ENCODE measurements at regions not wholly inside any gene's neighbourhood (a gene's known extent, or its start where the extent isn't known, plus 50 kb on each side); places are given as distances from the start of the nearest gene placed in this dataset.
A peak's percentile ranks its signal among the peaks of the same experiment; 100 is the strongest.
"Not testable (repeated sequence)": the region's sequence is repeated elsewhere in the genome, so short reads cannot be mapped to it uniquely, and the experiment has no call there.

DNA sequence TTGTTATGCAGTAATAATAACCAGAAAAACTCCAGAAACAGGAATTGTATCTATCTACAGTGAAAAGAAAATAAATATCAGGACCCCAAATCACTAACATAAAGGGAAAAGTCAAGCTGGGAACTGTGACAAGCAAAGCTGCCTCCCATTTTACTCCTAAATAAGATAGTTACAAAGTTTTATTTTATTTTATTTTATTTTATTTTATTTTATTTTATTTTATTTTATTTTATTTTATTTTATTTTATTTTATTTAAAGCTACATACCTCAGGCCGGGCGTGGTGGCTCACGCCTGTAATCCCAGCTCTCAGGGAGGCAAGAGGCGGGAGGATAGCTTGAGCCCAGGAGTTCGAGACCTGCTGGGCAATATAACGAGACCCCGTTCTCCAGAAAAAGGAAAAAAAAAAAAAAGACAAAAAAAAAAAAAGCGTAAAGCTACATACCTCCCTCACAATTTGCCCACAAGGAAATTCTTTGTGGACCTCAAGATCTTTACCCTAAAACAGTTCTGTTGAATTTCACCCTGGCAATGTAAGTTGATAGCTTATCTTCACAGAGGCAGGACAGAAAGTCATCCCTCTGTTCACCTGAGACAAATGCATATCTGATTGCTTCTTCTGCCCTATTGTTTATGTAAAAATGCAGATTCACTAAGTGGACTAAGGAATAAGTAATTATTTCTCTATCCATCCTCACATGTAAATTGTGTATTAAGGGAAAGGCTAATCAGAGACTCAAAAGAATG lies 115.3 kb downstream of the OR2B2 start:
- H3K27me3 Mint-ChIP-seq, H3K36me3 Mint-ChIP-seq, H3K4me3 Mint-ChIP-seq, H3K27ac Mint-ChIP-seq, H3K9me3 Mint-ChIP-seq: not testable (repeated sequence)
- H3K4me1 Mint-ChIP-seq: peaks cover 12% of the 10 kb centered on the region

DNA sequence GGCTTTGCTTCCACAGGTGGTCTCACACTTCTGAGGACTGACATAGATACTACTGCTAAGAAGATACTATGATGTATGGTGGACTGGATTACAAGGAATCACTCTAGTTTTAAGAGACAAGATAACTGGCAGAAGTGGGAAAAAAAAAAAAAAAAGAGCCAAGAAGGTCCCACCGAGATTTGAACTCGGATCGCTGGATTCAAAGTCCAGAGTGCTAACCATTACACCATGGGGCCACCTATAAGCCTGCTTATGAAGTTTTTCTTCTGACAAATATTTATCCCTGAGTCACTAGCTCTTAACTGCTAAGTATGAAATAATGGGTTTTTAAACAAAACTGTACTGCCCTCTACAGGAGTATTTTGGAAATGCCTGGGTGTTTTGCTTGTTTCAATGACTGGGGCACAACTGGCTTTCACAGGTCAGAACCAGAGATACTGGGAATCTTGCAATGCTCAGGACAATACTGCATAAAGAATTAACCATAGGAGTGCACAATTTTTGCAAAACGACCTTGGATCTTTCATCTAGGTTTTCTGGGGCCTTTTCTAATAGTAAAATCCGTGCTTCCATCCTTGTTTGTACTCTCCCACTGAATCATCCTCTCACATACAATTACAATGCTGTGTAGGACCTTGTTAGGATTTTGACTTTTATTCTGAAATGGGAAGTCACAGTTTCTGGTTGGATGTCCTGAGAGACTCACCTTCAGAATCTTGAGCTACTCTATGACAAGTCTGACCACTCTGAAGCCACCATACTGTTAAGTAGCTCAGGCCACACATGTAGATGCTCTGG lies 116.3 kb downstream of the OR2B2 start:
- Mint-ChIP-seq H3K4me1 (peaks cover 20% of the 10 kb centered on the region), H3K4me3 (peak overlapping the region; percentile 15), H3K27ac (peak overlapping the region; percentile 92), H3K9me3 (no peaks in the 10 kb centered on the region), H3K27me3 (peaks cover 6% of the 10 kb centered on the region), H3K36me3 (no peaks in the 10 kb centered on the region)

DNA sequence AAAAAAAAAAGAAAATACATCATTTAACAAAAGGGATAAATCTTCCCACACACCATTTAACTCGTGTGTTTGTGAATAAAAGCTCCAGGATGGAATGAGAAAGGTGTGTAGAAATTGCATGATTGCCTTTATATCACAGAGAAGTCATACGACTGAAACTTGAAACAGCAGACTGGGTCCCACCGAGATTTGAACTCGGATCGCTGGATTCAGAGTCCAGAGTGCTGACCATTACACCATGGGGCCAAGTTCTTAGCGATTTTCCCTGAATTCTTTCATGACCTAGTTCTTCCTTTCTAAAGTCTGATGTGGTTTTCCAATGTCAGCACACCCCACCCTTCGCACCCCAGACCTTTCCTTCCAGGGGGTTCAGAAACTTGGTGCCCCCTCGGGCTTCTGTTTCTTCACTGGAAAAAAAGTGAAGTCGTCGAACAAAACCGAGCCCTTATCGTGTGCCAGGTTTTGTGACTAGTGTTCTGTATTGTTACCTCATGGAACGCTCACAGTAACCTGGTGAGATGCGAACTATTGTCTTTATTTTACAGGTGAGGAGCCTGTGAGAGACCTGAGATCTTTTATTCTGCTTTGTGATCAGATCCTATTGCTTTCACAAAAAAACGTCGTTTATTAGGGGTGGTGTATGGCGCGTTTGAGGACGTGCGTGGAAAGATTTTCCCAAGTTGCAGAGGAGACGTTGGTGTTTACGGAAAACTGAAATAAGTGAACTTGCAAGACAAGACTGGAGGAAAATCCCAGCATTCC lies 120.8 kb downstream of the OR2B2 start:
- no peaks in the 10 kb centered on the region for H3K9me3 Mint-ChIP-seq
- no peaks in the 10 kb centered on the region for H3K36me3 Mint-ChIP-seq
- H3K27me3 Mint-ChIP-seq: peaks cover 8% of the 10 kb centered on the region
- peaks cover 20% of the 10 kb centered on the region for H3K4me1 Mint-ChIP-seq
- H3K4me3 Mint-ChIP-seq: peak overlapping the region; percentile 89
- H3K27ac Mint-ChIP-seq: peak overlapping the region; percentile 98

DNA sequence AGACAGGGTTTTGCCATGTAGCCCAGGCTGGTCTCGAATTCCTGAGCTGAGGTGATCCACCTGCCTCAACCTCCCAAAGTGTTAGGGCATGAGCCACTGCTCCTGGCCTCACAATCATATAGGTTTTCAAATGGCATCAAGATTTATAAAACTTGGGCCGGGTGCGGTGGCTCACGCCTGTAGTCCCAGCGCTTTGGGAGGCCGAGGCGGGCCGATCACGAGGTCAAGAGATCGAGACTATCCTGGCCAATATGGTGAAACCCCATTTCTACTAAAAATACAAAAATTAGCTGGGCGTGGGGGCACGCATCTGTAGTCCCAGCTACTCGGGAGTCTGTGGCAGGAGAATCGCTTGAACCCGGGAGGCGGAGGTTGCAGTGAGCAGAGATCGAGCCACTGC lies 123.8 kb downstream of the OR2B2 start:
- not testable (repeated sequence) for H3K9me3 Mint-ChIP-seq, H3K27me3 Mint-ChIP-seq, H3K36me3 Mint-ChIP-seq, H3K27ac Mint-ChIP-seq, H3K4me3 Mint-ChIP-seq
- peaks cover 20% of the 10 kb centered on the region for H3K4me1 Mint-ChIP-seq

DNA sequence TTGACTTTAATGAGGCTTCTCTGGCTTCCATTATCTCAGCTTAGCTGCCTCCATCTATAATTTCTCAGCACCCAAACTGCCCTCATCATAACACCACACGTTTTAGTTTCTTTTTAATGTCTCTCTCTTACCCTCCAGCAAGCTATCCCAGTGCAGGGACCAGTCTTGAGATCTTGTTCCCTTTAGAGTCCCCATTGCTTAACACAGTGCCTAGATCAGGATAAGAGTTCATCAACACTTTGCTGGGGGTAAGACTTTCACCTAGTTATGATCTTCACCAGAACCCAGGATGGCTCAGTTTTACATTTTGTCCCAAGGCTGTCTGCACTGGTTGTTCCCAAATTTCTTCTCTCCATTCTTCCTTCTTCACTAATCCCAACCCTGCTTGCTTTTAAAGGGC lies 126.1 kb downstream of the OR2B2 start:
- Mint-ChIP-seq H3K27me3 (peaks cover 2% of the 10 kb centered on the region), H3K36me3 (no peaks in the 10 kb centered on the region), H3K4me1 (no peaks in the 10 kb centered on the region), H3K27ac (no peak overlapping the region), H3K4me3 (no peak overlapping the region), H3K9me3 (no peaks in the 10 kb centered on the region)

DNA sequence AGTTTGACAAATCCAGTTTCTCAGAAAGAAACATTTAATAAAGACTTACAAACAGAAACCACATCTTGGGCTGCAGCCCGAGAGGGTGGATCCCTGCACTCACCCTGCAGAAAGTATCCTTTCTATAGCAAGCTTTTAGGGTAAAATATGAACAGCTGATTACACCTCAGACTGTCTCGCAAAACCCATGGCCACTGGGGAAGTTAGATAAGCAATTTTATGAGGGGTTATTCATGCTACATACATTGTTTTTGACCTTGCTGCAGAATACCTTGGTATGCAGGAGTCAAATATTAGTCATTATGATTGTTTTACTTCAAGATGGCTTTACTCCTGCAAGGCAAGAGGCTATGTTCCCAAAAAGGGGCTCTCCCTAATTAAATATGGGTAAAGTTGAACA lies 126.9 kb downstream of the OR2B2 start:
- Mint-ChIP-seq H3K4me3 (no peak overlapping the region), H3K9me3 (no peaks in the 10 kb centered on the region), H3K27ac (no peak overlapping the region), H3K36me3 (no peaks in the 10 kb centered on the region), H3K27me3 (peaks cover 2% of the 10 kb centered on the region), H3K4me1 (no peaks in the 10 kb centered on the region)

DNA sequence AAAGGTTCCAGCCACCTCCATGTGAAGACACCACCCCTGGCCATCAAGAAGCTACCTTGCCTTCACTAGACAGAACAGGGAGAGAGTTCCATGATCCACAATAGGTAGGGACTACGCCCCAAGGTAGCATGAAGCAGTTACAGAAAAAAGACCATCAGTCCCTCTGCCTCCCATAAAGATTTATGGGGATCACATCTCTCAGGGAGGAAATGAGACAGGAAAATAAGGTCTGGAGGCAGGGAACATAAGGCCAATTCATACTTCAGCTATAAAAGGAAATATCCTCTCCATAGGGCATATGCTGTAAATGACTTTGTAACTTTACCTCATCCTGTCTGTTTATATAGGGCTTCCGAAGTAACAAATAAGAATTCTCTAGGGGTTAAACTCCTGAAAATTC lies 129.4 kb downstream of the OR2B2 start:
- H3K9me3 Mint-ChIP-seq: no peaks in the 10 kb centered on the region
- H3K27me3 Mint-ChIP-seq: peaks cover 2% of the 10 kb centered on the region
- peak overlapping the region; percentile 43 for H3K27ac Mint-ChIP-seq
- no peak overlapping the region for H3K4me3 Mint-ChIP-seq
- no peaks in the 10 kb centered on the region for H3K36me3 Mint-ChIP-seq
- no peaks in the 10 kb centered on the region for H3K4me1 Mint-ChIP-seq

DNA sequence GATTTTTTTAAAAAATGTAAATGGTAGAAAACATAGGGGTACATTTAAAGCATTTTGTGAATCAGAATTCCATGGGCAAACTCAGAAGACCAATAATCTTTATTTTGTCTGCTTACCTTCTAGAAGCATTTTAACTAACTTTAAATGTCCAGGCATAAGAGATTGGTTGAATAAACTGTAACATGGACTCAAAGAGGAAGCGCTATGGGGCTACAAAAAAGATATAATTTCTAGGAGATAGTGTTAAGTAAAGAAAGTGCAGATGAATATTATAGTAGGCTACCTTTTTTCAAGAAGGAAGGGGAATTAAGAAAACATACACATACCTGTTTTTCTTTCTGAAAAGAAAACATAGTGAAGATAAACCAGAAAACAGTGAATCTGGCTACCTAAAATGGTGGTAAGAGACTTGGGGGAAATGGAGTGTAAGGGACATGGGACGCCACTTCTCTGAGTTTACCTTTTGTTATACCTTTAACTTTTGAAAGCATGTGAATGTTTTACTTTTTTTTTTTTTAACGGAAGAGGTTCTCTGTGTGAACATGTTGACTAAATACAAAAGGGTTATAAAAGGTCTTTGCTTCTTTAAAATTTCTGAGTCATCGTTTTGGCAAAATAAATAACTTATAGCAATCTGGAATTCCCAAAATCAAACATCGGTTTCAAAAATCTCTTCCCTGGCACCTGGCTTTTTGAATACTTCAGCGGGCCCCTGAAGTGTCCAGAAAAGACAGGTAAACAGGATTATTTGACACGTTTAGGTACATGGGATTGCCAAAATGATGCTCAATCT lies 133.4 kb downstream of the OR2B2 start:
- H3K36me3 Mint-ChIP-seq: no peaks in the 10 kb centered on the region
- H3K9me3 Mint-ChIP-seq: no peaks in the 10 kb centered on the region
- no peak overlapping the region for H3K27ac Mint-ChIP-seq
- H3K27me3 Mint-ChIP-seq: peaks cover 6% of the 10 kb centered on the region
- H3K4me1 Mint-ChIP-seq: no peaks in the 10 kb centered on the region
- H3K4me3 Mint-ChIP-seq: no peak overlapping the region

DNA sequence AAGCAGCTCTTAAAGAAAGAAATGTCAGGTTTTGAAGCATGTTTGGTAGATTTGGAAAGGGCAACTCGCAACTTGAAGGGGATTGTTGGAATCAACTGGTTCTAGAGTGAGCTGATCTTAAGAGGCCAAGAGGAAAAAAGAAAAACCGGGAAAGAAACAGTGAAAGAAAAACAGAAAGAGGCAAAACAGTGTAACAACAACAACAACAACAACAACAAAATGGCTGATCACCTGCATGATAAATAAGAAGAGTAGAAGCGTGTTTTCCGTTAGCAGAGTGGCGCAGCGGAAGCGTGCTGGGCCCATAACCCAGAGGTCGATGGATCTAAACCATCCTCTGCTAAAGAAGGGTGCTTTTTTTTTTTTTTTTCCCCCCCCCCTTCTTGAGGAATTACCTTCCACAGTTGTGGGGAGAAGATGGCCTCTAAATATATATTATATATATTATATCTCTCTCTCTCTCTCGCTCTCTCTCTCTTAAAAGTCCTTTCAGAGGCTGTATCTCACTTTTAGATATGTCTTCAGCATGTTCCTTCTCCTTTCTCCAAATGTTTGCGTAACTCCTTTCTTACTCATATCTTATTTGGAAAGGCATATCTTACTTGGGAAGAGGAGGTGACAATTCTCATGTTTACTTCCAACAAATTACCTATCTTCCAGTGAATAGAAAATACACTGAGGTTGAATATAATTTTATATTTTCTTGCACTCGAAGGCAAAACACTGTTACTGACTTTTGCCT lies 134.4 kb downstream of the OR2B2 start:
- Mint-ChIP-seq H3K9me3 (no peaks in the 10 kb centered on the region), H3K27ac (no peak overlapping the region), H3K27me3 (peaks cover 6% of the 10 kb centered on the region), H3K4me3 (no peak overlapping the region), H3K4me1 (no peaks in the 10 kb centered on the region), H3K36me3 (no peaks in the 10 kb centered on the region)

DNA sequence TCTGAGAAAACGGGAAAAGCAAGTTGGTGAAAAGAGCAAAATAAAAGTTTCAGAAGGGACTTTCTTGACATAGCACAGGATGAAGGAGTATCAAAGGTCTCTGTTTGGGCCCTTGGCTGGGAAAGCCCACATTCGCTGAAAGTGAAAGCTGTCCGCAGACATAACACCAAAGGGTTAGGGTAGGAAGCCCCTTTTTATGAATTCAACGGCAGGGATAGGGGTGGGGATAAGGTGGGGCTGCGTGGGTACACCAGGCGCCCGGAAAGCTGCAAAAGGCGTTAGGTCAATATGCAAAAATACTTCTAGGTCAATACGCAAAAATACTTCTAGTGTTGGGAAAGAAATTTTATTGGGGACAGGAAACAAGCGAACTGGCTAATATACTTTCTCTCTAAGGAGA lies 135.1 kb downstream of the OR2B2 start:
- H3K36me3 Mint-ChIP-seq: no peaks in the 10 kb centered on the region
- H3K4me1 Mint-ChIP-seq: peaks cover 4% of the 10 kb centered on the region
- H3K4me3 Mint-ChIP-seq: no peak overlapping the region
- no peaks in the 10 kb centered on the region for H3K9me3 Mint-ChIP-seq
- peaks cover 6% of the 10 kb centered on the region for H3K27me3 Mint-ChIP-seq
- no peak overlapping the region for H3K27ac Mint-ChIP-seq

DNA sequence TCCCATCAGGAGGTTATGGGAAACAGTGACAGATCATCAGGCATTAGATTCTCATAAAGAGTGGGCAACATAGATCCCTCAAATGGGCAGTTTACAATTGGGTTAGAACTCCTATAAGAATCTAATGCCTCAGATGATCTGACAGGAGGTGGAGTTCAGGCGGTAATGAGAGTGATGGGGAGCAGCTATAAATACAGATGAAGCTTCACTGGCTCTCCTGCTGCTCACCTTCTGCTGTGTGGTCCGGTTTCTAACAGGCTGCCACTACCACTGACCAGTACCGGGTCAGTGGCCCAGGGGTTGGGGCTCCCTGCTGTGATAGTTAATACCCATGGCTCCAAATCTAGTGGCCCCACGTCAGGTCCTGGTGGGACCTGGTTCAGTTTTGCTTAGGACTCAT lies 135.7 kb downstream of the OR2B2 start:
- H3K36me3 Mint-ChIP-seq: no peaks in the 10 kb centered on the region
- H3K27me3 Mint-ChIP-seq: peaks cover 6% of the 10 kb centered on the region
- no peak overlapping the region for H3K4me3 Mint-ChIP-seq
- no peak overlapping the region for H3K27ac Mint-ChIP-seq
- peaks cover 7% of the 10 kb centered on the region for H3K4me1 Mint-ChIP-seq
- H3K9me3 Mint-ChIP-seq: no peaks in the 10 kb centered on the region

DNA sequence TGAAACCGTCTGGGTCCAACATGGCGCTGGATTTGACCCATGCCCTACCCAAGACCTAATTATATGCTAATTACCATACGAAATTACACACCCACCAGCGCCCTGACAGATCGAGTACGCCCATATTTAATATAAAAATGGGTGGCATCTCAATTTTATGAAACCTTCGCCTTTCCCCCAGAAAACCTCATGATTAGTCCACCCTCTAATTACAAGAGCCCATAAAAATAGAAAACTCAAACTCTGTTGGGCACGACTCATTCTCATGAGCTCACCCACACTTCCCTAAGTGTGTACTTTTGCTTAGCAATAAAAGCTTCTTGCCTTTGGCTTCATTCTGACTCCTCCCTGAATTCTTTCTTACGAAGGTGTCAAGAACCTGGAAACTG lies 136.4 kb downstream of the OR2B2 start:
- Mint-ChIP-seq H3K4me1 (peaks cover 7% of the 10 kb centered on the region), H3K36me3 (no peaks in the 10 kb centered on the region), H3K27ac (no peak overlapping the region)

DNA sequence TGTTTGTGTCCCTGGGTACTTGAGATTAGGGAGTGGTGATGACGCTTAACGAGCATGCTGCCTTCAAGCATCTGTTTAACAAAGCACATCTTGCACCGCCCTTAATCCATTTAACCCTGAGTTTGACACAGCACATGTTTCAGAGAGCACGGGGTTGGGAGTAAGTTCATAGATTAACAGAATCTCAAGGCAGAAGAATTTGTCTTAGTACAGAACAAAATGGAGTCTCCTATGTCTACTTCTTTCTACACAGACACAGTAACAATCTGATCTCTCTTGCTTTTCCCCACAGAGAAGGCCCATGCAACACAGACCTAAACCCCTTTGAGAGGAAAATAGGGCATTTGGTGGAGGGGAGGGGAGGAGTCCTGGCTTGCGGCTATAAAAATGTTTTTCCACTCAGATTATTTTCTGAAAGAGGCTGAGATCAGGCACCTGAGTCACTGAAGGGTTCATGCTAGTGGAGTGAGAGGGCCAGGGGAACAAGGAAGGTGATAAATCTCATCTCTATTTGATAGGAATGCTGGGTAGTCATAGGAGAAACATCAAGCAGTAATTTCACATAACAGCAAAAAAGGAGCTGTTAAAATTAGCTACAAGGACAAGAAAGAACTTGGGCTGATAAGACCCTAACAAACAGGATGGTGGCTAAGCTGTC lies 136.9 kb downstream of the OR2B2 start:
- H3K9me3 Mint-ChIP-seq, H3K27ac Mint-ChIP-seq: not testable (repeated sequence)

More for the DNA sequence above, 136.4 kb downstream of the OR2B2 start:
- H3K4me3 Mint-ChIP-seq: no peak overlapping the region
- H3K27me3 Mint-ChIP-seq: peaks cover 6% of the 10 kb centered on the region
- no peaks in the 10 kb centered on the region for H3K9me3 Mint-ChIP-seq

DNA sequence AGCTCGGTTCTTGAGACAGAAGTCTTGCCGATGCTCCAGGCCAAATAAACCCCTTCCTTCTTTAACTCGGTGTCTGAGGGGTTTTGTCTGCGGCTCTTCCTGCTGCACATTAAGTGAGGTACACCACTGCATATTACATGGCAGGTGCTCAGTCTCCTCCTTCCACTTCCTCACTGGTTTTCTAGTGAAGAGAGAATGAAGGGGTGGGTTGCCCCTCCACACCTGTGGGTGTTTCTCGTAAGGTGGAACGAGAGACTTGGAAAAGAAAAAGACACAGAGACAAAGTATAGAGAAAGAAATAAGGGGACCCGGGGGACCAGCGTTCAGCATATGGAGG lies 138.0 kb downstream of the OR2B2 start:
- not testable (repeated sequence) for H3K4me1 Mint-ChIP-seq, H3K4me3 Mint-ChIP-seq, H3K27ac Mint-ChIP-seq, H3K9me3 Mint-ChIP-seq, H3K27me3 Mint-ChIP-seq, H3K36me3 Mint-ChIP-seq

More for the DNA sequence above, 136.9 kb downstream of the OR2B2 start:
- not testable (repeated sequence) for H3K4me3 Mint-ChIP-seq, H3K36me3 Mint-ChIP-seq, H3K27me3 Mint-ChIP-seq, H3K4me1 Mint-ChIP-seq

Measured in activated naive CD4-positive, alpha-beta T cell treated with anti-CD3 and anti-CD28 coated beads, Interleukin-2, amount 50 U/mL, for 24 hours (primary cell).